ENCODE measurements at regions not wholly inside any gene's neighbourhood (a gene's known extent, or its start where the extent isn't known, plus 50 kb on each side); places are given as distances from the start of the nearest gene placed in this dataset.

- no peak for TF ChIP-seq CTCF (IDR thresholded peaks at IDR 0.05)
- TF ChIP-seq EP300 (IDR thresholded peaks at IDR 0.05): no peak
- TF ChIP-seq POLR2A (IDR thresholded peaks at IDR 0.05): no peak
Observed at GRCh38 chr5:82517544-82518075, 239.5 kb upstream of the RPS23 start.

Data from tibial nerve (tissue), 4 donors.